SK-N-SH (cell line): ENCODE measurements at regions not wholly inside any gene's neighbourhood (a gene's known extent, or its start where the extent isn't known, plus 50 kb on each side); places are given as distances from the start of the nearest gene placed in this dataset.

Experiments used
- CTCF ChIA-PET: fragments of 300-600, 350-600 bp; formaldehyde crosslinking; extraction: SDS; loops from one replicate; lab custom pipeline; 2021; lab: Yijun Ruan, JAX
- POLR2A ChIA-PET: fragments of 350-600 bp; sonication (Branson Sonifier 250); formaldehyde crosslinking; extraction: SDS; loops from one replicate; lab custom pipeline; 2020; ENCODE audit warnings: antibody characterized with exemption, inconsistent platforms; lab: Yijun Ruan, JAX
- DNase-seq: peaks from one replicate; pipeline ENCODE4 v3.0.0; 2012
- H2AFZ ChIP-seq: fragments of 200-600 bp; sonication (generic); 2 replicates; pipeline ENCODE4 v1.8.1; 2016; ENCODE audit warnings: antibody characterized with exemption, mild to moderate bottlenecking, low read depth
- H3F3A ChIP-seq: fragments of 200-600 bp; sonication (generic); replicated peaks from 2 replicates; pipeline ENCODE3; 2016; ENCODE audit warnings: antibody characterized with exemption, mild to moderate bottlenecking; ENCODE audit not compliant: insufficient read depth
- H3K27ac ChIP-seq, 2 experiments: fragments of 200-500 bp in 1 of 2; fragments of 200-600 bp in 1 of 2; sonication (Bioruptor generic) in 1 of 2; sonication (generic), shearing (Covaris generic) in 1 of 2; 2 replicates each; pipeline versions ENCODE4 v1.5.1 to v1.6.1; 2014 to 2016; ENCODE audit warnings: low read depth in 2 of 2, inconsistent platforms in 1 of 2, low read length in 1 of 2, mild to moderate bottlenecking in 1 of 2, mixed read lengths in 1 of 2
- H3K27me3 ChIP-seq: fragments of 200-600 bp; sonication (generic), shearing (Covaris generic); 2 replicates; pipeline ENCODE4 v1.6.1; 2016; ENCODE audit warnings: mixed run types; ENCODE audit not compliant: insufficient read depth
- H3K36me3 ChIP-seq, 2 experiments: fragments of 200-500 bp in 1 of 2; fragments of 200-600 bp in 1 of 2; sonication (Bioruptor generic) in 1 of 2; sonication (generic) in 1 of 2; replicated peaks in 1 of 2; 2 replicates each; pipeline versions ENCODE3 to v1.5.1; 2014 to 2016; ENCODE audit warnings: low read length in 1 of 2, mild to moderate bottlenecking in 1 of 2; ENCODE audit not compliant: insufficient read depth in 2 of 2, control insufficient read depth in 1 of 2
- H3K4me1 ChIP-seq, 2 experiments: fragments of 200-500 bp in 1 of 2; fragments of 200-600 bp in 1 of 2; sonication (Bioruptor generic) in 1 of 2; sonication (generic), shearing (Covaris generic) in 1 of 2; 2 replicates each; pipeline versions ENCODE4 v1.5.1 to v1.6.1; 2014 to 2016; ENCODE audit warnings: low read depth in 1 of 2, low read length in 1 of 2, mixed run types in 1 of 2; ENCODE audit not compliant: insufficient read depth in 2 of 2, control insufficient read depth in 1 of 2
- H3K4me2 ChIP-seq: fragments of 200-600 bp; sonication (generic), shearing (Covaris generic); 2 replicates; pipeline ENCODE4 v1.6.1; 2017; ENCODE audit warnings: mixed run types
- H3K4me3 ChIP-seq, 2 experiments: fragments of 200-500 bp in 1 of 2; fragments of 200-600 bp in 1 of 2; sonication (Bioruptor generic) in 1 of 2; sonication (generic), shearing (Covaris generic) in 1 of 2; 2 replicates each; pipeline versions ENCODE4 v1.5.1 to v1.8.1; 2014 to 2016; ENCODE audit warnings: low read depth in 2 of 2, inconsistent platforms in 1 of 2, low read length in 1 of 2, mild to moderate bottlenecking in 1 of 2, mixed read lengths in 1 of 2, moderate library complexity in 1 of 2
- H3K79me2 ChIP-seq: fragments of 200-600 bp; sonication (generic); 2 replicates; pipeline ENCODE4 v1.8.1; 2017; ENCODE audit warnings: mild to moderate bottlenecking; ENCODE audit not compliant: insufficient read depth
- H3K9ac ChIP-seq: fragments of 200-600 bp; sonication (generic); 2 replicates; pipeline ENCODE4 v1.6.1; 2017; ENCODE audit warnings: mixed run types
- H3K9me2 ChIP-seq: fragments of 200-600 bp; sonication (generic); 2 replicates; pipeline ENCODE4 v1.6.1; 2017; ENCODE audit warnings: mixed run types
- H3K9me3 ChIP-seq: fragments of 200-600 bp; sonication (generic); 2 replicates; pipeline ENCODE4 v1.6.1; 2017; ENCODE audit warnings: mixed run types, mild to moderate bottlenecking, moderate library complexity
- H4K20me1 ChIP-seq: fragments of 200-600 bp; sonication (generic); 2 replicates; pipeline ENCODE4 v1.6.1; 2017; ENCODE audit warnings: mild to moderate bottlenecking, mixed run types; ENCODE audit not compliant: insufficient read depth
- CHD2 ChIP-seq: fragments of 150-350 bp; IDR thresholded peaks from 2 replicates; pipeline ENCODE4 v1.6.1; 2018; ENCODE audit warnings: low read length; ENCODE audit not compliant: partially characterized antibody
- EZH2phosphoT487 ChIP-seq: fragments of 200-600 bp; sonication (generic); IDR thresholded peaks from 2 replicates; pipeline ENCODE4 v1.6.1; 2017; ENCODE audit warnings: low read depth, mixed run types, mild to moderate bottlenecking, antibody characterized with exemption, moderate library complexity, borderline replicate concordance
- FOSL2 ChIP-seq: IDR thresholded peaks from 2 replicates; pipeline ENCODE4 v1.4.0; 2012; ENCODE audit warnings: low read depth, mild to moderate bottlenecking, moderate library complexity, borderline replicate concordance
- FOXJ3 ChIP-seq: sonication (generic); formaldehyde crosslinking; IDR thresholded peaks from 2 replicates; pipeline ENCODE4 v1.5.1; 2020; ENCODE audit warnings: mild to moderate bottlenecking, missing genetic modification reagents
- FOXM1 ChIP-seq: IDR thresholded peaks from 2 replicates; pipeline ENCODE4 v1.4.0; 2012; ENCODE audit warnings: low read depth, mild to moderate bottlenecking
- IRF3 ChIP-seq: fragments of 150-350 bp; IDR thresholded peaks from 2 replicates; pipeline ENCODE4 v1.6.1; 2016; ENCODE audit warnings: mild to moderate bottlenecking, low read depth, low read length
- JUND ChIP-seq: IDR thresholded peaks from 2 replicates; pipeline ENCODE4 v1.4.0; 2012
- MEF2A ChIP-seq: IDR thresholded peaks from 2 replicates; pipeline ENCODE4 v1.4.0; 2012; ENCODE audit warnings: low read depth, borderline replicate concordance
- PBX3 ChIP-seq: IDR thresholded peaks from 2 replicates; pipeline ENCODE4; 2012
- POLR2AphosphoS5 ChIP-seq: IDR thresholded peaks from 2 replicates; pipeline ENCODE4 v1.6.1; 2012; ENCODE audit warnings: low read depth, low read length
- REST ChIP-seq: IDR thresholded peaks from 2 replicates; pipeline ENCODE4 v1.6.1; 2012; ENCODE audit warnings: mild to moderate bottlenecking, low read depth, low read length, moderate library complexity
- RXRA ChIP-seq: IDR thresholded peaks from 2 replicates; pipeline ENCODE4 v1.4.0; 2012; ENCODE audit warnings: low read depth, mild to moderate bottlenecking, borderline replicate concordance
- SMC3 ChIP-seq: IDR thresholded peaks from 2 replicates; pipeline ENCODE4 v1.6.1; 2012; ENCODE audit warnings: low read depth, low read length, improper control_type of control experiment
- TAF1 ChIP-seq: IDR thresholded peaks from 2 replicates; pipeline ENCODE4 v1.6.1; 2012; ENCODE audit warnings: low read depth, mild to moderate bottlenecking, low read length, moderate library complexity, borderline replicate concordance
- USF1 ChIP-seq: IDR thresholded peaks from 2 replicates; pipeline ENCODE4 v1.4.0; 2012; ENCODE audit warnings: low read depth, borderline replicate concordance
- ZBTB33 ChIP-seq: IDR thresholded peaks from 2 replicates; pipeline ENCODE4 v1.4.0; 2012; ENCODE audit warnings: low read depth, borderline replicate concordance
- WGBS: methylation state at CpG from one replicate; pipeline ENCODE4 v1.1.6; 2017; ENCODE audit warnings: low lambda C conversion rate; 5-methylcytosine and 5-hydroxymethylcytosine counted together

GRCh38 chr7:17129218-17129617, 169.2 kb upstream of the AHR start:
- no peak overlapping the region for H3K27ac ChIP-seq
- POLR2A ChIA-PET = no interaction called here
- H3K79me2 ChIP-seq = no peaks in the 10 kb centered on the region

GRCh38 chr7:17130281-17131059, 168.0 kb upstream of the AHR start:
- no peak overlapping the region for H3K27ac ChIP-seq
- H3K4me3 ChIP-seq = no peak overlapping the region
- CTCF ChIA-PET = interaction anchor here (0.6 kb wide), 1 partner anchor 19 kb away, joined by 4 read pairs; no protein-coding TSS in a partner anchor
- H3K9me2 ChIP-seq = no peaks in the 10 kb centered on the region
- peaks cover 43% of the 10 kb centered on the region; the same call in 1 of the 2 replicates for H3K27me3 ChIP-seq
- H3F3A ChIP-seq = no peaks in the 10 kb centered on the region
- no peaks in the 10 kb centered on the region for H4K20me1 ChIP-seq
- H3K4me2 ChIP-seq = no peak overlapping the region
- DNase-seq = no peak
- no peaks in the 10 kb centered on the region for H3K79me2 ChIP-seq
- H2AFZ ChIP-seq = no peak overlapping the region
- no peaks in the 10 kb centered on the region for H3K9me3 ChIP-seq
- no peaks in the 10 kb centered on the region for H3K36me3 ChIP-seq
- POLR2A ChIA-PET = no interaction called here
- no peak overlapping the region for H3K9ac ChIP-seq
- no peaks in the 10 kb centered on the region for H3K4me1 ChIP-seq
- 6% methylated on average over 5 of the region's 5 CpGs for WGBS
- no peak for TF ChIP-seq FOXM1
- no peak for TF ChIP-seq TAF1
- no peak for TF ChIP-seq CHD2
- TF ChIP-seq IRF3 = no peak
- TF ChIP-seq USF1 = no peak
- TF ChIP-seq SMC3 = no peak
- TF ChIP-seq ZBTB33 = no peak
- TF ChIP-seq JUND = no peak
- TF ChIP-seq EZH2phosphoT487 = no peak
- no peak for TF ChIP-seq POLR2AphosphoS5
- TF ChIP-seq PBX3 = no peak
- TF ChIP-seq RXRA = no peak
- no peak for TF ChIP-seq FOXJ3 (CRISPR knock-in tag)
- TF ChIP-seq FOSL2 = no peak
- TF ChIP-seq REST = no peak

More at GRCh38 chr7:17129218-17129617, 169.2 kb upstream of the AHR start:
- Histone ChIP-seq H3K4me3 (no peak overlapping the region), H4K20me1 (no peaks in the 10 kb centered on the region), H2AFZ (no peak overlapping the region), H3K27me3 (peaks cover 51% of the 10 kb centered on the region; the same call in 1 of the 2 replicates), H3K4me1 (no peaks in the 10 kb centered on the region), H3K9me3 (no peaks in the 10 kb centered on the region), H3K9ac (no peak overlapping the region), H3K36me3 (no peaks in the 10 kb centered on the region), H3K9me2 (no peaks in the 10 kb centered on the region), H3K4me2 (no peak overlapping the region), H3F3A (no peaks in the 10 kb centered on the region)
- CTCF ChIA-PET = no interaction called here
- 17% methylated on average over 2 of the region's 2 CpGs for WGBS
- DNase-seq = no peak
- TF ChIP-seq RXRA (no peak), MEF2A (no peak)
